HUES6 (cell line): ENCODE measurements at regions not wholly inside any gene's neighbourhood (a gene's known extent, or its start where the extent isn't known, plus 50 kb on each side); places are given as distances from the start of the nearest gene placed in this dataset.

Experiments used
- H3K27ac ChIP-seq: 2 replicates; pipeline ENCODE4 v1.7.0; 2013; ENCODE audit warnings: low read depth, mild to moderate bottlenecking, low read length, inconsistent platforms
- H3K27me3 ChIP-seq: 2 replicates; pipeline ENCODE4 v1.6.1; 2013; ENCODE audit warnings: low read length; ENCODE audit not compliant: control insufficient read depth, insufficient read depth
- H3K36me3 ChIP-seq: 2 replicates; pipeline ENCODE4 v1.6.1; 2013; ENCODE audit warnings: low read length; ENCODE audit not compliant: control insufficient read depth, insufficient read depth
- H3K4me1 ChIP-seq: 2 replicates; pipeline ENCODE4 v1.6.1; 2013; ENCODE audit warnings: low read length; ENCODE audit not compliant: control insufficient read depth, insufficient read depth
- H3K4me3 ChIP-seq: 2 replicates; pipeline ENCODE4 v1.5.1; 2013; ENCODE audit warnings: low read depth, low read length
- H3K9ac ChIP-seq: one replicate; pipeline ENCODE4 v1.6.1; 2013; ENCODE audit warnings: mild to moderate bottlenecking, low read length
- H3K9me3 ChIP-seq: 2 replicates; pipeline ENCODE4 v1.6.1; 2013; ENCODE audit warnings: low read depth, low read length; ENCODE audit not compliant: control insufficient read depth, insufficient read depth

DNA sequence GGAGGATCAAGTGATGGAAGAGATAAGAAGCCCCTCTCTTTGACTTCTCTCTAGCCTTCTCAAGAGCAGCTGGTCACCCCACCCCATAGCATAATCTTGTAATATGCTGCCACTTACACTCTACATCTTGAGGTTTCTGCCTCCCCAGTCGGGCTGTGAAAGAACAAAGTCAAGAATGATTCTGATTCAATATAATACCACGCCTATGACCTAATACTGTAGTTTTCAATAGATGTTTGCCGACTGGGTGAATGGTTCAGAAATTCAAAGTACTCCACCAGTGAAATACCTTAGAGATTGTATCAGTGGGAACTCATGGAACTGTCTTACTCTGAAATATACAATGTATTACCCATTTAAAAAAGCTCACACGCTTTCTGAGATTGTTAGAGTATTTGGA is 93.0 kb upstream of the ZFHX3 start:
- Histone ChIP-seq H3K9ac (no peak overlapping the region), H3K9me3 (no peaks in the 10 kb centered on the region), H3K4me3 (no peak overlapping the region), H3K27ac (no peak overlapping the region), H3K27me3 (0 out of 2 replicates have a peak, but pooled peaks cover 5% of the 10 kb centered on the region), H3K36me3 (no peaks in the 10 kb centered on the region), H3K4me1 (peaks cover 12% of the 10 kb centered on the region)

DNA sequence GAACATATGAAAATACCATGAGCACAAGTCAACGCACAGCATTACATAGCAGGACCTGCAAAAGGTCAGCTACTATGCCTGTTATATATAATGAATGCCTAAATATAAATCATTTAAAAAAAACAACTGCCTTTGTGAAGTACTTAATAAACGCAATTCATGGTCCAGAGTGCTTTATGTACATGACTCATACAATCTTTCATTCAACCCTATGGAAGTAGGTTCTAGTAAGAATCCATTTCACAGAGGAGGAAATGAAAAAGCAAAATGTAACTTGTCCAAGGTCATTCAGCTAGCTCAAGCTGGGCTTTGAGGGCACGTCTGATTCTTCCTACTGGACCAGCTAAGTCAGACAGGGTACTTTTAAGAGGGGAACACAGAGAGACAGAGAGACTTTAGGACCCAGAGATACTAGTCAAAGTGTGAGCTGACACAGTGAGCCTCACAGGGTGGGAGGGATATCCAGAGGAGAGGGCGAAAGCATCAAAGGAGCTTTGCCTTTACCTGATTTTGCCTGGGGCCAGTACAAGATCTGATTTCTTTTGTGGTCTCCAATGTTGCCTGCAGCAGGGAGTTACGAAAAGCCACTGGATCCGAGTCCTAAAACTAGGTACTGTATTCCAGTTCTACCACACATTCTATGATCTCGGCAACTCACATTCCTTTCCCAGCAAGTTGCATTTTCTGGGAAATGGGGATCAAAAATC is 83.4 kb upstream of the ZFHX3 start:
- Histone ChIP-seq H3K9me3 (peaks cover 3% of the 10 kb centered on the region; the same call in 1 of the 2 replicates), H3K9ac (no peak overlapping the region), H3K27ac (no peak overlapping the region), H3K27me3 (peaks cover 7% of the 10 kb centered on the region; the same call in 1 of the 2 replicates), H3K4me3 (no peak overlapping the region), H3K36me3 (no peaks in the 10 kb centered on the region), H3K4me1 (no peaks in the 10 kb centered on the region)

GRCh38 chr16:73129455-73129854 is 81.5 kb upstream of the ZFHX3 start:
- Histone ChIP-seq H3K4me3 (no peak overlapping the region), H3K27me3 (peaks cover 12% of the 10 kb centered on the region; the same call in 1 of the 2 replicates), H3K9ac (no peak overlapping the region), H3K4me1 (no peaks in the 10 kb centered on the region), H3K9me3 (peaks cover 3% of the 10 kb centered on the region; the same call in 1 of the 2 replicates), H3K36me3 (no peaks in the 10 kb centered on the region), H3K27ac (no peak overlapping the region)

- Histone ChIP-seq H3K27me3 (peaks cover 7% of the 10 kb centered on the region; the same call in 1 of the 2 replicates), H3K4me1 (no peaks in the 10 kb centered on the region), H3K36me3 (no peaks in the 10 kb centered on the region), H3K9me3 (peaks cover 3% of the 10 kb centered on the region; the same call in 1 of the 2 replicates), H3K9ac (no peak overlapping the region), H3K27ac (no peak overlapping the region), H3K4me3 (no peak overlapping the region)
Observed at GRCh38 chr16:73126525-73126853, 78.6 kb upstream of the ZFHX3 start.

DNA sequence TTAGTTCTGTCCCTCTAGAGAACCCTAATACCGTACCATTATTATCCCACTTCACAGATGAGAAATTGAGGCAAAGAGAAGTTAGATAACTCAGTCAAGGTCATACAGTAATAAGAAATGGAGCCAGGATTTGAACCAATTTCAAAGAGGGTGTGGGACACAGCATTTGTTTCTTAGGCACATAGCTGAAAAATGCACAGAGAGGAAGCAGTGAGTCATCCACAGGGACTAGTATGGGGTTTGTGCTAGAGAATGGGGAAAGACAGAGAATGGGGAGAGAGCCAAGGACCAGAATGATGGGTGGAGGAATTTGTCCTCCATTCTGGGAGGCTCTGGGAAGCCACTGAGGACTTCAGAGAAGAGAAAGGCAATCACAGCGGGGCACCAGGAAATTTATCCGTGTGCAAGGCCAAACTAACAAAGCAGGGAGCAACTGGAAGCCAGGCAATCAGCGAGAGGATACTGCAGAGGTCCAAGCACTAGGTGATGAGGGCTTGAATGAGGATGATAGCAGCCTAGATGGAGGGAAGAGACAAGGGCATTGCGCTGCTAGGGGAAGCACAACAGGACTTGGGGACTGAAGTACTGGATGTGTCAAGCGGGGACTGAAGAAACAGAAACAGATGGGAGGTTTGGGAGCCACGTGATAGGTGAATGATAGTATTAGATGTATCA is 78.1 kb upstream of the ZFHX3 start:
- Histone ChIP-seq H3K27ac (no peak overlapping the region), H3K27me3 (peaks cover 7% of the 10 kb centered on the region; the same call in 1 of the 2 replicates), H3K4me3 (no peak overlapping the region), H3K9ac (no peak overlapping the region), H3K9me3 (peaks cover 3% of the 10 kb centered on the region; the same call in 1 of the 2 replicates), H3K36me3 (no peaks in the 10 kb centered on the region), H3K4me1 (no peaks in the 10 kb centered on the region)

- peaks cover 7% of the 10 kb centered on the region; the same call in 1 of the 2 replicates for H3K27me3 ChIP-seq
- H3K4me1 ChIP-seq = no peaks in the 10 kb centered on the region
- H3K27ac ChIP-seq = no peak overlapping the region
- no peak overlapping the region for H3K9ac ChIP-seq
- H3K4me3 ChIP-seq = no peak overlapping the region
- H3K36me3 ChIP-seq = no peaks in the 10 kb centered on the region
- H3K9me3 ChIP-seq = peaks cover 3% of the 10 kb centered on the region; the same call in 1 of the 2 replicates
Observed at GRCh38 chr16:73124665-73125375, 76.9 kb upstream of the ZFHX3 start.

- no peak overlapping the region for H3K27ac ChIP-seq
- H3K9me3 ChIP-seq = peaks cover 3% of the 10 kb centered on the region; the same call in 1 of the 2 replicates
- no peaks in the 10 kb centered on the region for H3K36me3 ChIP-seq
- no peak overlapping the region for H3K9ac ChIP-seq
- H3K4me3 ChIP-seq = no peak overlapping the region
- H3K27me3 ChIP-seq = peaks cover 7% of the 10 kb centered on the region; the same call in 1 of the 2 replicates
- H3K4me1 ChIP-seq = no peaks in the 10 kb centered on the region
Observed at GRCh38 chr16:73124097-73124652, 76.2 kb upstream of the ZFHX3 start.

DNA sequence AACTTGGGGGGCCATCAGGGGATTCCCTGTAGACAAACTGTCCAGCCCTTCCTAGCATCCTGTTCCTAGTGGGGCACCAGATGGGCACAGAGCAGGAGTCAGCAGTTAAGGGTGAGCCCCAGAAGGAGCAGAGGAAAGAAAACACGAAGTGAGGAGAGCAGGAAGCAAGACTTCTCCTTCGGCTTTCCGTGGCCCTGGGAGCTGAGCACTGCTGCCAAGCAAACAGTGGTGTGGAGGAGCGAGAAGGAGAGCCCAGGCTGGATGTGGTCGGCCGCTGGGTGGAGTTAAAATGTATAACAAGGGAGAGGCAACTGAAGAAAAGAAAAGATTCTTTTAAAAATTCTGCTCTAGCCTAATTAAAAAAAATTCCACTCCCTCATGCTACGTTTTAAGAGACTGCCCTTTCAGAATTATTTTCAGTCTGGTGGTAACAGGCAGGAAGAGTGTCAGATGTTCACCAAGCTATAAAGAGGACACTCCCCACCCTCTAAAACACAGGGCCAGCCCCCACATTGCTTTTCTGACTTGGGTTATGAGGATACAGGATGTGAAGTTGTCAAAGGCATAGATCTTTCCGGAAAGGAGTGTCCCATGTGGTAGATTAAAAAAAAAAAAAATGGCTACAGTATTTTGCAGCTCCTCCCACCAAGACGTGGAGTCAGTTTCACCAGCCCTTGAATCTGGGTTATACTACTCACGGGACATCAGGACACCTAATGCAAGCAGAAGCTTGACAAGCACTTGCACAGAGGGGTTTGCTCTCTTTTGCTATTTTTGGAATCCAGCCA is 74.9 kb upstream of the ZFHX3 start:
- no peak overlapping the region for H3K27ac ChIP-seq
- no peak overlapping the region for H3K9ac ChIP-seq
- H3K4me1 ChIP-seq = no peaks in the 10 kb centered on the region
- H3K9me3 ChIP-seq = peaks cover 1% of the 10 kb centered on the region; the same call in 1 of the 2 replicates
- no peaks in the 10 kb centered on the region for H3K36me3 ChIP-seq
- no peak overlapping the region for H3K4me3 ChIP-seq
- H3K27me3 ChIP-seq = peaks cover 7% of the 10 kb centered on the region; the same call in 1 of the 2 replicates

- 0 out of 2 replicates have a peak, but pooled peaks cover 5% of the 10 kb centered on the region for H3K9me3 ChIP-seq
- H3K36me3 ChIP-seq = no peaks in the 10 kb centered on the region
- no peak overlapping the region for H3K27ac ChIP-seq
- H3K9ac ChIP-seq = no peak overlapping the region
- 0 out of 2 replicates have a peak, but pooled peaks cover 2% of the 10 kb centered on the region for H3K27me3 ChIP-seq
- H3K4me3 ChIP-seq = no peak overlapping the region
- H3K4me1 ChIP-seq = peaks cover 3% of the 10 kb centered on the region; the same call in 1 of the 2 replicates
Observed at GRCh38 chr16:73116576-73116975, 68.6 kb upstream of the ZFHX3 start.

- Histone ChIP-seq H3K4me1 (peaks cover 3% of the 10 kb centered on the region; the same call in 1 of the 2 replicates), H3K4me3 (no peak overlapping the region), H3K27ac (no peak overlapping the region), H3K9ac (no peak overlapping the region), H3K27me3 (0 out of 2 replicates have a peak, but pooled peaks cover 3% of the 10 kb centered on the region), H3K36me3 (no peaks in the 10 kb centered on the region), H3K9me3 (0 out of 2 replicates have a peak, but pooled peaks cover 5% of the 10 kb centered on the region)
Observed at GRCh38 chr16:73113336-73113735, 65.4 kb upstream of the ZFHX3 start.
